GM12874 (cell line): ENCODE measurements at regions not wholly inside any gene's neighbourhood (a gene's known extent, or its start where the extent isn't known, plus 50 kb on each side); places are given as distances from the start of the nearest gene placed in this dataset.

Source experiments
- TF ChIP-seq, protein P1 (sequence below): IDR thresholded peaks from 2 replicates; pipeline ENCODE4 v1.5.1; 2011; ENCODE audit warnings: low read depth, mild to moderate bottlenecking, control low read depth, low read length, moderate library complexity; ENCODE audit not compliant: insufficient read depth

- TF ChIP-seq, protein P1, sequence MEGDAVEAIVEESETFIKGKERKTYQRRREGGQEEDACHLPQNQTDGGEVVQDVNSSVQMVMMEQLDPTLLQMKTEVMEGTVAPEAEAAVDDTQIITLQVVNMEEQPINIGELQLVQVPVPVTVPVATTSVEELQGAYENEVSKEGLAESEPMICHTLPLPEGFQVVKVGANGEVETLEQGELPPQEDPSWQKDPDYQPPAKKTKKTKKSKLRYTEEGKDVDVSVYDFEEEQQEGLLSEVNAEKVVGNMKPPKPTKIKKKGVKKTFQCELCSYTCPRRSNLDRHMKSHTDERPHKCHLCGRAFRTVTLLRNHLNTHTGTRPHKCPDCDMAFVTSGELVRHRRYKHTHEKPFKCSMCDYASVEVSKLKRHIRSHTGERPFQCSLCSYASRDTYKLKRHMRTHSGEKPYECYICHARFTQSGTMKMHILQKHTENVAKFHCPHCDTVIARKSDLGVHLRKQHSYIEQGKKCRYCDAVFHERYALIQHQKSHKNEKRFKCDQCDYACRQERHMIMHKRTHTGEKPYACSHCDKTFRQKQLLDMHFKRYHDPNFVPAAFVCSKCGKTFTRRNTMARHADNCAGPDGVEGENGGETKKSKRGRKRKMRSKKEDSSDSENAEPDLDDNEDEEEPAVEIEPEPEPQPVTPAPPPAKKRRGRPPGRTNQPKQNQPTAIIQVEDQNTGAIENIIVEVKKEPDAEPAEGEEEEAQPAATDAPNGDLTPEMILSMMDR: no peak; the same call in 1 of the 2 replicates
Measured at GRCh38 chr5:98349251-98349989, 424.0 kb upstream of the RGMB start.

DNA sequence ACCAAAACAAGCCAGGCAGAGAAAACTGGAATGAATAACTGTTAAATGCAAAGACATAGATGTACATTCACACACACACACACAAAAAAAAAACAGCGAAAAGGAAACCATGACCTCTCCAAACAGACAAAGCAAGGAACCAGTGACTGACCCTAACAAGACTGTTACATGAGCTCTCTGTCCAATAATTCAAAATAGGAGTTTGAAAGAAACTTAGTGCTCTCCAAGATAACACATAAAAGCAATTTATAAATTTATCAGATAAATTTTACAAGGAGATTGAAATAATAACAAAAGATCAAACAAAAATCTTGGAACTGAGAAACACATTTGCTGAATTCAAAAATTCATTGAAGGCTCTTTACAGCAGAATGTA lies 423.5 kb upstream of the RGMB start:
- TF ChIP-seq, protein P1: no peak

GRCh38 chr5:98354922-98355321 lies 418.5 kb upstream of the RGMB start:
- TF ChIP-seq, protein P1: no peak

DNA sequence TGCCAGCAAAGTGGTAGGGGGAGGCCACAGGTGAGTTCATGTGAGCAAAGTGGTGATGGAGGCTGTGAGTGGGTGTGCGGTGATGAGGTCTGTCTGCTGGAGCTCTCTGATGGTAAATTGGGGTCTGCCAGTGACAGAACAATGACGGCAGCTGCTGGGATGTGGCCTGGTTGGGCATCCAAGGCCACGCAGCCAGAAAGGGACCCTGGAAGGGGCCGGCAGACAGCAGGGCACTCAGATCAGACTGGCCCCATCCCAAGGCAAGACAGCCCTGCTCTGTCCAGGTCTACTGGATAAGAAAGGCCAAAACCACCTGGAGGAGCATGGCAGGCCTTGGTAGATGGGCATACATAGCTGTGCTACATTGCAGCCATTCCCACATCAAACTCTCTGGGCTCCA lies 412.9 kb upstream of the RGMB start:
- TF ChIP-seq, protein P1: no peak

DNA sequence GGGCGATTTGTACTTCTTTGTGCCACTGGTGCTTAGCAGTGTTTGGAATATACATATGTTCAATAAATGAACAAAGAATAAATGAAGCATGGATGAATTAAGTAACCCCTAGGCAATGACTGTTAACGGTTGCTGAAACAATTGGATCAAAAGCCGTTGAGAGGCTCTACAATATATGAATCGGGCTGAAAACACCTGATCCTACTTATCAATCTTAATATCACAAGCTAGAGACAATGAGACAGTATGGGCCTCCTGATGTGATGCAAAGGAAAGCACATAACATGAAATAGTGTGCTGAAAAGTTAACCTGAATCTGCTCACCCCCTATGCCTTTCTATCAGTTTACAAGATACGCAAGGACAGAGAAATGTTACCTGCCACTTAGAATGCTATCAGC lies 410.3 kb upstream of the RGMB start:
- TF ChIP-seq, protein P1: no peak

GRCh38 chr5:98364549-98364948 lies 408.9 kb upstream of the RGMB start:
- TF ChIP-seq, protein P1: no peak

GRCh38 chr5:98365126-98365525 lies 408.3 kb upstream of the RGMB start:
- TF ChIP-seq, protein P1: no peak

DNA sequence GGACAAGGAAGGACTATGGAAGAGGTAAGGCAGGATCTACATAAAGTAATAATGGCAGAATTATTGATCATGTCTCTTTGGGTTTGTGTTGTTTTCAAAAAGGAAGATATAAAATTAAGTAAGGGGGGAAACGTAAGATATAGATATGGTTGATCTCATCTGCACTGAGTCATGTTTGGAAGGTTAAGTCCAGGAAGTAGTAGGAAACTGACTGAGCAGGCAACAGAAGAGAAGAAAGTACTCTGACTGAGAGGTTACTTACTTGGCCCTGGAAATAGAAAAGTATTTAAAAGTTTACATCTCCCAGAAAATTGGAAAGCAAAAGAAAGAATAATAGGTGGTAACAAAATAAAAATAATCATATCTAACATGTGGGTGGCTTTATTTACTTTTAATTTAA lies 405.3 kb upstream of the RGMB start:
- TF ChIP-seq, protein P1: no peak
